ENCODE measurements at regions not wholly inside any gene's neighbourhood (a gene's known extent, or its start where the extent isn't known, plus 50 kb on each side); places are given as distances from the start of the nearest gene placed in this dataset.

DNA sequence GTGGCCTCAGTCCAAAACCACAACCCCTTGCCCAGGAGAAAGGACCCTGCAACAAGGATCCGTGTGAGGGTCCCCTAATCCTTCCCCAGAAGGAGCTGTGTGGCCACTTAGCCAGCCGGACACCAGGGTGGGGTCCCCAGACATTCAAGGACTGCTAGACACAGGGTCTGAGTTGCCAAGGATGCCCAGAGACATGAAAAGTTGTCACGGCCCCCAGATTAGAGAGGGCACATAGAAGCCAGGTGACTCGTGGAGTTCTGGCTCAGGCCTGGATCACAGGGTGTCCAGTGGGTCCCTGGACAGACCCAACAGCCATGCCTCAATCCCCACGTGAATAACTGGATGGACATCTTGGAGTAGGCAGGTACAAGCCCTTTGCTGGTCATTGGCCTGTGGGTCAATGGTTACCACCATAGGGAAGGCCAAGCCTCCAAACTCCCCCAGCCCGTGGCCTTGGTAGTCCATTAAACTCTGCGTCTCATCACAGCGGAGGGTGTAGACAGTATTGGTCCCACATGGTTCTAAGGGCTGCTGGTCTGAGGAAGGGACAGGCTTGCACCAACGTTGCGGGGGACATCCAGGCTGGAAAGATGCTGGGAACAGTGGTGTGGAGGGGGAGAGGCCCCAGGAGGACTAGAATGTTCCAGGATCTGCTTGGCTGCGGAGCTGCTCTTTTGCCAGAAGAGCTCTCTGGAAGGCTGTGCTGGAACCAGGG, 205.9 kb upstream of the PPP2R2D start:
- TF ChIP-seq, protein P1, sequence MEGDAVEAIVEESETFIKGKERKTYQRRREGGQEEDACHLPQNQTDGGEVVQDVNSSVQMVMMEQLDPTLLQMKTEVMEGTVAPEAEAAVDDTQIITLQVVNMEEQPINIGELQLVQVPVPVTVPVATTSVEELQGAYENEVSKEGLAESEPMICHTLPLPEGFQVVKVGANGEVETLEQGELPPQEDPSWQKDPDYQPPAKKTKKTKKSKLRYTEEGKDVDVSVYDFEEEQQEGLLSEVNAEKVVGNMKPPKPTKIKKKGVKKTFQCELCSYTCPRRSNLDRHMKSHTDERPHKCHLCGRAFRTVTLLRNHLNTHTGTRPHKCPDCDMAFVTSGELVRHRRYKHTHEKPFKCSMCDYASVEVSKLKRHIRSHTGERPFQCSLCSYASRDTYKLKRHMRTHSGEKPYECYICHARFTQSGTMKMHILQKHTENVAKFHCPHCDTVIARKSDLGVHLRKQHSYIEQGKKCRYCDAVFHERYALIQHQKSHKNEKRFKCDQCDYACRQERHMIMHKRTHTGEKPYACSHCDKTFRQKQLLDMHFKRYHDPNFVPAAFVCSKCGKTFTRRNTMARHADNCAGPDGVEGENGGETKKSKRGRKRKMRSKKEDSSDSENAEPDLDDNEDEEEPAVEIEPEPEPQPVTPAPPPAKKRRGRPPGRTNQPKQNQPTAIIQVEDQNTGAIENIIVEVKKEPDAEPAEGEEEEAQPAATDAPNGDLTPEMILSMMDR (IDR thresholded peaks at IDR 0.05): no peak
- TF ChIP-seq POLR2A (IDR thresholded peaks at IDR 0.05): no peak
- no peak for TF ChIP-seq POLR2AphosphoS5 (IDR thresholded peaks at IDR 0.05)

Data from gastroesophageal sphincter (tissue), 3 donors.